Large intestine (tissue), 3 donors: ENCODE measurements at regions not wholly inside any gene's neighbourhood (a gene's known extent, or its start where the extent isn't known, plus 50 kb on each side); places are given as distances from the start of the nearest gene placed in this dataset.
"Not testable (repeated sequence)": the region's sequence is repeated elsewhere in the genome, so short reads cannot be mapped to it uniquely, and the experiment has no call there.

Experiments
- DNase-seq, 2 donors: peaks; one replicate each; pipeline versions ENCODE4 v3.0.0 to v3.0.0-alpha.2; 2013
- H3K27ac ChIP-seq: one replicate; pipeline ENCODE4 v1.5.1; 2013; ENCODE audit warnings: low read length
- H3K27me3 ChIP-seq: 2 replicates; pipeline ENCODE4 v1.6.1; 2013; ENCODE audit warnings: low read length; ENCODE audit not compliant: control insufficient read depth, insufficient read depth
- H3K36me3 ChIP-seq: 2 replicates; pipeline ENCODE4 v1.6.1; 2013; ENCODE audit warnings: low read length; ENCODE audit not compliant: control insufficient read depth, insufficient read depth
- H3K4me1 ChIP-seq: one replicate; pipeline ENCODE4 v1.6.1; 2013; ENCODE audit warnings: low read length; ENCODE audit not compliant: control insufficient read depth, insufficient read depth
- H3K4me3 ChIP-seq: one replicate; pipeline ENCODE4 v1.5.1; 2013; ENCODE audit warnings: low read length
- H3K9me3 ChIP-seq: one replicate; pipeline ENCODE4 v1.6.1; 2013; ENCODE audit warnings: mild to moderate bottlenecking, low read depth, low read length, moderate library complexity; ENCODE audit not compliant: control insufficient read depth
- WGBS: methylation state at CpG from one replicate; pipeline ENCODE4 v1.1.5; 2013; ENCODE audit warnings: low lambda C conversion rate; ENCODE audit not compliant: insufficient coverage; 5-methylcytosine and 5-hydroxymethylcytosine counted together

DNA sequence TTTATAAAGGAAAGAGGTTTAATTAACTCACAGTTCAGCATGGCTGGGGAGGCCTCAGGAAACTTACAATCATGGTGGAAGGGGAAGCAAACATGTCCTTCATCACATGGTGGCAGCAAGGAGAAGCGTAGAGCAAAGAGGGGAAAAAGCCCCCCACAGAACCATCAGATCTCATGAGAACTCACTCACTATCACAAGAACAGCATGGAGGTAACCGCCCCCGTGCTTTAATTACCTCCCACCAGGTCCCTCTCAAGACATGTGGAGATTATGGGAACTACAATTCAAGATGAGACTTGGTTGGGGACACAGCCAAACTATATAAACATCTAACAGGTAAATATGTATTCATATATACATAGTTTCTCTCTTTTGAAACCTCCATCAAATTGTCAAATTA lies 926.4 kb downstream of the NR2F1-AS1 start:
- H3K9me3 ChIP-seq, H3K36me3 ChIP-seq, H3K4me1 ChIP-seq, H3K4me3 ChIP-seq, DNase-seq, H3K27ac ChIP-seq, H3K27me3 ChIP-seq: not testable (repeated sequence)
- WGBS: no CpG with 5 or more reads among the region's 3 CpGs

DNA sequence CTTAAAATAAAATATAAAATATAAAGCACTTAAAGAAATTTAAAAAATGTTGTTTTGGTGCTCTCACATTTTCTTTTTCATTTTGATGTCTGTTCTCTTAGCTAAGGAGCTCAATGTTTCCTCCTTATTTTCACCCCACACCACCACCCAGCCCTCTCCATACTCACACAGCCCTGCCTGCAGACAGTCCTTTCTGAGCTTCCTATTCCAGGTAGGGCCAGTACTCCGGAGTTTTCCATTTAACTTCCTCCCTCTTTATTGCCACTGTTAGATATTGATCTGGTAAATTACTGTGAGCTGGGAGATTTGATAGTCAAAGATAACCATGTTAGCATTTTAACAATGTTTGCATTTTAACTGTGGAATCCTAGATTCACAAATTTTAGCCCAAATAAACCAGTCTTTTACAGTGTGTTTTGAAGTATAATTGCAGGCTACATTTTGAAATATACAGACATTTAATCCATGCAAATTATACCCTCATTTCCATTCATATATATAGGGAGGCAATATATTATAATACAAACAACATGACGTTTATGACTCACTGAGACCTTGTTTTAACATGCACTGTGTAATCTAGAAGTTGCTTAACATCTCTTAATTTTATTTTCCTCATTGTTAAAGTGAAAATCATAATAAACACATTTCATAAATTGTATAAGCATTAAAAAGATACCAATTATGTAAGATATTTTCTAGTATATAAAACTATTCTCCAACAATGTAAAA lies 927.1 kb downstream of the NR2F1-AS1 start:
- Histone ChIP-seq H3K27me3 (no peaks in the 10 kb centered on the region), H3K4me1 (no peaks in the 10 kb centered on the region), H3K9me3 (no peaks in the 10 kb centered on the region), H3K27ac (no peak overlapping the region), H3K4me3 (no peak overlapping the region), H3K36me3 (no peaks in the 10 kb centered on the region)
- no peak for DNase-seq
- no CpG with 5 or more reads among the region's 2 CpGs for WGBS

- no peaks in the 10 kb centered on the region for H3K27me3 ChIP-seq
- no peak for DNase-seq
- WGBS: no CpG with 5 or more reads among the region's 1 CpG
- no peaks in the 10 kb centered on the region for H3K9me3 ChIP-seq
- H3K36me3 ChIP-seq: no peaks in the 10 kb centered on the region
- no peaks in the 10 kb centered on the region for H3K4me1 ChIP-seq
- H3K4me3 ChIP-seq: no peak overlapping the region
- H3K27ac ChIP-seq: no peak overlapping the region
Observed at GRCh38 chr5:92652756-92653155, 928.3 kb downstream of the NR2F1-AS1 start.

DNA sequence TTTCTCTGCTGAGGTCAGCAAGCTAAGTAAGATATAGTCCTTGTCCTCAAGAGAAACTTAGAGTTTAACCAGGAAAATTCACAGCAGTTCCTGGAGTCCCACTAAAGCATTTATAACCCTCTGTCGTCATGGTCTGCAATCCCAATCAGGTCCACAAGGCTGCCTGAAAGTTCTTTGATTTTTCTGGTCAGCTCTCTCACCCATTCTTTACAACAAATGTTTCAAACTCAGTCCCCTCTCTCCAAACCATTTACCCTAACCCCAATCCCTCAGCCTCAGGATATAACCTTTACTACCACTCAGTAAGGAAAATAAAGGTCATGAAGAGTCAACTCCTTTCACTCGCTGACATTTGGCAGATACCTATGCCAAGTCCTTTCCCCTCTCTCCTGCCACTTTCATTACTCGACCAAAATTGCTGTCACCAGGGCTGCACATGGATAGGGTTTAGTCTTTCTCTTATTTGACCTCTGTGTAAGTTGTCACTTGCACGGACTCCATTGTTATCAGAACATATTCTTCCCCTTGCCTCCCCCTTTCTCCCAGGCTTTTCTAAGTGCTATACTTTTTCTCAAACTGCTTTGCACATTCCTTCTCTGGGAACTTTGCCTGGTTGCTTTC lies 936.6 kb downstream of the NR2F1-AS1 start:
- Histone ChIP-seq H3K27me3 (no peaks in the 10 kb centered on the region), H3K4me1 (peaks cover 12% of the 10 kb centered on the region), H3K36me3 (no peaks in the 10 kb centered on the region), H3K27ac (no peak overlapping the region), H3K4me3 (no peak overlapping the region), H3K9me3 (no peaks in the 10 kb centered on the region)
- peak; percentile 25 to 54 for DNase-seq
- WGBS: 60% methylated on average over 2 of the region's 4 CpGs

DNA sequence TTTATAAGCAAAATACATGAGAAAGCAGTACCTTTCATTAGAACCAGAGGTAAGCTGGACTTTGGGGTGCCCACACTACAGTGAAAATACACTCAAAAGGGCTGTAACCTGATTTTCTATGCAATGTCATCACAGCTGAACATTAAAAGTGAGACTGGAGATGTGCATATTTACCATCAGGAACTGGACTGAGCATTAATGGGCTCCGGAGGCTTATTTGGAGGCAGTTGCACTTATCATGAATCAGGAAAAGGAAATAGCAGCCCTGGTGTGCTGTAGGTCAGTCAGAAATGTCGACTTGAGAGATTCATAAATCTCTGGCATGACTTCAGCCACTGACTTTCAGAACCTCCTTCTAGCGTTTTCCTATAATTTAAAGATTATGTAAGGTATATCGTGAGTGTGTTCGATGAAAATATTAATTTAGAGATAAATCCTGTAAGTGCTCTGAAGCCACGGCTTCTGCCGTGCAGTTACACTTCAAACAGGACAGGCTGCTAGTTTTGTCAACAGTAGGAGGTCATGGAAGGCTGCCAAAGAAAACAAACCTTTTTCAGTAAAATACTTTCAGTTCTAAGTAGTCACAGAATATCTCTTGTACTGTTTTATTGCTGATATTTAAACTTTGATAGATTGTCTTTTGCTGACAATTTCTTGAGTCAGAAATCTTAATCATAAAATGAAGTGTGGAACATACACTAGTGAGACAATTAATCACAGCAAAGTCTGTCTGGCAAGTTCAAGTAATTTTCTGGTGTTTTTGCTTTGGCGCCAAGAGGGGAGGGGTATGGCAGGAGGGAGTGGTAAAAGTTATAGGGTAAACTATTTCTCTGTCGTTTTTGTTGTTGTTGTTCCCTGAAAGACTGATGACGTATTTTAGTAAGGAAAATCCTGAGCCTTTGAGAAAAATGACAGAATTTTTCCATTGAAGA lies 939.7 kb downstream of the NR2F1-AS1 start:
- H3K36me3 ChIP-seq: no peaks in the 10 kb centered on the region
- 7% methylated on average over 2 of the region's 10 CpGs for WGBS
- DNase-seq: peak in 1 of 2 donors; percentile 62

GRCh38 chr5:92640340-92640739 lies 940.7 kb downstream of the NR2F1-AS1 start:
- no peak overlapping the region for H3K4me3 ChIP-seq
- H3K27me3 ChIP-seq: no peaks in the 10 kb centered on the region
- WGBS: 60% methylated on average over 1 of the region's 3 CpGs
- no peaks in the 10 kb centered on the region for H3K36me3 ChIP-seq
- H3K9me3 ChIP-seq: no peaks in the 10 kb centered on the region
- no peak for DNase-seq
- no peak overlapping the region for H3K27ac ChIP-seq
- peaks cover 13% of the 10 kb centered on the region for H3K4me1 ChIP-seq

More for the DNA sequence above, 939.7 kb downstream of the NR2F1-AS1 start:
- H3K9me3 ChIP-seq: no peaks in the 10 kb centered on the region
- peaks cover 12% of the 10 kb centered on the region for H3K4me1 ChIP-seq
- H3K27ac ChIP-seq: no peak overlapping the region
- peak overlapping the region; percentile 14 for H3K4me3 ChIP-seq
- H3K27me3 ChIP-seq: no peaks in the 10 kb centered on the region

DNA sequence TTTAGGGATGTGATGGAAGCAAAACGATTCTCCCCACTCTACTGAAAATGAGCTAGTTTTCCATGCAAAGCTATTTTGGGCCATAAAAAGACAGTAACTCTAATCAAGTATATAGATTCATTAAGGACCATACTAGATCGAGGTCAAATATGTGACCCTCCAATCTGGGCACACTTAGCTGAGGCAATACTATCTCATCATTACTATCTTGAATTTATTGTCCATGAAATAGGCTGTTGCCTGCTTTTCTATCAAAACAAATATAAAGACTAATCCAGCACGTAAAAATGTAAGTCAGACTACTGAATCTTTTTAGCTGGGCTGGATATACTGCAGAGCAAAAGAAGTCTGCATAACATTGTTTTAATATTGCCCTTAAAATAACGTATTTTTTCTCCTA lies 943.1 kb downstream of the NR2F1-AS1 start:
- H3K27me3 ChIP-seq: no peaks in the 10 kb centered on the region
- H3K27ac ChIP-seq: no peak overlapping the region
- 94% methylated on average over 2 of the region's 4 CpGs for WGBS
- no peaks in the 10 kb centered on the region for H3K9me3 ChIP-seq
- no peaks in the 10 kb centered on the region for H3K36me3 ChIP-seq
- H3K4me3 ChIP-seq: no peak overlapping the region
- peaks cover 13% of the 10 kb centered on the region for H3K4me1 ChIP-seq
- DNase-seq: no peak

DNA sequence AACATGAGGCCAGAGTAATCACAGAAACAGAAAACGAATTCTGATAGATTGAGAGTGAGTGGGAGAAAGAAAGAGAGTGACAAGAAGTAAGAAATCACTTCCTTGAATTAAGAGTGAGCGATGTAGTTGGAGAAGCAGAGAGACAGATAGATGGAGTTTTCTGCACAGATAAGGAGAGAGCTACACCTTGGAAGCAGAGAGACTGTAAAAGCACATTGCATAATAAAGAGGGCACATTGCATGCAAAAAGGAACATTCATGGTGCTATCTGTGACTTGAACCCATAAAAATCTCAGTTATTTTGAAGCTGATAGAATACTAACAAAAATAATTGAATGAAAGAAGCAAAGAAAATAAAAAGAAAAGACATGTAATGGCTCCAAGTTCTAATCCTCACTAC lies 943.8 kb downstream of the NR2F1-AS1 start:
- H3K36me3 ChIP-seq: no peaks in the 10 kb centered on the region
- H3K4me1 ChIP-seq: peaks cover 13% of the 10 kb centered on the region
- no peaks in the 10 kb centered on the region for H3K9me3 ChIP-seq
- no peak overlapping the region for H3K4me3 ChIP-seq
- no peak overlapping the region for H3K27ac ChIP-seq
- DNase-seq: no peak
- no peaks in the 10 kb centered on the region for H3K27me3 ChIP-seq
- 92% methylated on average over 1 of the region's 2 CpGs for WGBS

DNA sequence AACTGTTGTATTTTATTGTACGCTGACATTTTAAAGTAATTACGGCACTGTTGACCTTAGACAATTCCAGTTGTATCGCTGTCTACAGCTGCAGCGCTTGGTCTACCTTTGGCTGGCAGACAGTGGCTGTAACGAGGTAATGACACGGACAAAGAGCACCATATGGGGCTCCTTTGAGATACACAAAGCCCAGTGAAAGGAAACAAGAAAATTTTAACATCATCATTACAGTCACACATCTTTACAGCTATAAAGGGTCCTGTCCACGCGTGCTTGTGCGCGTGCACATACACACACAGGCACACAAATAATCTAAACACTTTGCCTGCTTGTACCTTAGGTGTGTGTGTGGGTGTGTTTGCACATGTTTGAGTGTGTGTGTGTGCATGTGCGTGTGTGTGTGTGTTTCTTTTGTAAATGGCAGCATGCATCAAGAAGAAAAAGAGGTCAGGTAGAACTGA lies 946.0 kb downstream of the NR2F1-AS1 start:
- Histone ChIP-seq H3K4me3 (no peak overlapping the region), H3K4me1 (peaks cover 4% of the 10 kb centered on the region), H3K27ac (no peak overlapping the region), H3K36me3 (no peaks in the 10 kb centered on the region), H3K27me3 (no peaks in the 10 kb centered on the region), H3K9me3 (no peaks in the 10 kb centered on the region)
- DNase-seq: peak; percentile 12 to 56
- WGBS: no CpG with 5 or more reads among the region's 11 CpGs

- H3K36me3 ChIP-seq: no peaks in the 10 kb centered on the region
- no peaks in the 10 kb centered on the region for H3K27me3 ChIP-seq
- H3K4me3 ChIP-seq: no peak overlapping the region
- no peaks in the 10 kb centered on the region for H3K9me3 ChIP-seq
- DNase-seq: no peak
- H3K4me1 ChIP-seq: peaks cover 4% of the 10 kb centered on the region
- WGBS: 89% methylated on average over 4 of the region's 5 CpGs
- no peak overlapping the region for H3K27ac ChIP-seq
Observed at GRCh38 chr5:92633875-92634487, 947.0 kb downstream of the NR2F1-AS1 start.
